Activated naive CD8-positive, alpha-beta T cell treated with anti-CD3 and anti-CD28 coated beads, Interleukin-2, amount 10 ng/mL, durations not matched to agents 7 days and 5 days (primary cell): ENCODE measurements at regions not wholly inside any gene's neighbourhood (a gene's known extent, or its start where the extent isn't known, plus 50 kb on each side); places are given as distances from the start of the nearest gene placed in this dataset.
"Not testable (repeated sequence)": the region's sequence is repeated elsewhere in the genome, so short reads cannot be mapped to it uniquely, and the experiment has no call there.

Source experiments
- ATAC-seq: fragments of 150-1000 bp; cut with Tn5 transposase; one replicate; pipeline ENCODE4 v1.10.0; 2021; ENCODE audit warnings: low read depth, moderate library complexity
- POLR2A ChIA-PET: fragments of 350-600 bp; sonication (Branson Sonifier 250); formaldehyde crosslinking; loops from one replicate; lab custom pipeline; 2021; ENCODE audit warnings: antibody characterized with exemption; lab: Charles Lee
- DNase-seq: peaks from one replicate; pipeline ENCODE4 v3.0.0; 2021
- H3K27ac Mint-ChIP-seq: one replicate; pipeline ENCODE4 v1.8.0; 2022; ENCODE audit warnings: mild to moderate bottlenecking, mixed read lengths
- H3K27me3 Mint-ChIP-seq: one replicate; pipeline ENCODE4 v1.8.0; 2022; ENCODE audit warnings: mild to moderate bottlenecking, moderate library complexity, mixed read lengths
- H3K36me3 Mint-ChIP-seq: one replicate; pipeline ENCODE4 v1.8.0; 2021; ENCODE audit warnings: mild to moderate bottlenecking, mixed read lengths
- H3K4me1 Mint-ChIP-seq: one replicate; pipeline ENCODE4 v1.8.0; 2021; ENCODE audit warnings: mixed read lengths
- H3K4me3 Mint-ChIP-seq: one replicate; pipeline ENCODE4 v1.8.0; 2022; ENCODE audit warnings: mild to moderate bottlenecking, moderate library complexity, mixed read lengths
- H3K9me3 Mint-ChIP-seq: one replicate; pipeline ENCODE4 v1.8.0; 2021; ENCODE audit warnings: mixed read lengths

DNA sequence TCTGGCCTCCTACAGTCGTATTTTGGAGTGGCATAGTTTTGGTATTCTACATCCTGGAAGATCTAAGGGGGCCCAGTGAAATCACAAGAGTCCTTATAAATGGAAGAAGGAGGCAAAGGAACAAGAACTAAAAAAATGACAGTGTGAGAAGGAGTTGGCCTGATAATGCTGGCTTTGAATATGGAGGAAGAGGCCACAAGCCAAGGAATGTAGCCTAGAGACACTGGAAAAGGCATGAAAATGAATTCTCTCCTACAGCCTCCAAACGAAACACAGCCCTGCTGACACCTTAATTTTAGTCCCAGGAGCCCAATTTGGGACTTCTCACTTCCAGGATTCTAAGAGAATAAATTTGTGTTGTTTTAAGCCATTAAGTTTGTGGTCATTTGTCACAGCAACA is 54.6 kb upstream of the LIPC start:
- no peak for DNase-seq
- Mint-ChIP-seq H3K27ac (no peak overlapping the region), H3K4me1 (peaks cover 2% of the 10 kb centered on the region), H3K36me3 (peaks cover 6% of the 10 kb centered on the region), H3K27me3 (no peaks in the 10 kb centered on the region), H3K9me3 (peaks cover 13% of the 10 kb centered on the region), H3K4me3 (no peak overlapping the region)
- POLR2A ChIA-PET: no interaction called here
- no peak for ATAC-seq

GRCh38 chr15:58378241-58379085 is 53.3 kb upstream of the LIPC start:
- Mint-ChIP-seq H3K4me1 (peaks cover 2% of the 10 kb centered on the region), H3K36me3 (peaks cover 6% of the 10 kb centered on the region), H3K9me3 (peaks cover 13% of the 10 kb centered on the region), H3K27me3 (no peaks in the 10 kb centered on the region), H3K4me3 (no peak overlapping the region), H3K27ac (no peak overlapping the region)
- POLR2A ChIA-PET: no interaction called here
- DNase-seq (no peak), ATAC-seq (no peak)

DNA sequence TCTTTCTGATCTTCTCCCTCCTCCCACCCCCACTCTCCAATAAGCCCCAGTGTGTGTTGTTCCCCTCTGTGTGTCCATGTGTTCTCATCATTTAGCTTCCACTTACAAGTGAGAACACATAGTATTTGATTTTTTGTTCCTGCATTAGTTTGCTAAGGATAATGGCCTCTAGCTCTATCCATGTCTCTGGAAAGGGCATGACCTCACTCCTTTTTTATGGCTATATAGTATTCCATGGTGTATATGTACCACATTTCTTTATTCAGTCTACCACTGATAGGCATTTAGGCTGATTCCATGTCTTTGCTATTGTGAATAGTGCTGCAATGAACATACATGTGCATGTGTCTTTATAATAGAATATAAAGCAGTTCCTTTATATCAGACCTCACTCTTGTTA is 52.3 kb upstream of the LIPC start:
- POLR2A ChIA-PET, H3K9me3 Mint-ChIP-seq, H3K4me1 Mint-ChIP-seq, H3K27ac Mint-ChIP-seq, ATAC-seq, DNase-seq, H3K36me3 Mint-ChIP-seq, H3K4me3 Mint-ChIP-seq, H3K27me3 Mint-ChIP-seq: not testable (repeated sequence)

- Mint-ChIP-seq H3K27me3 (no peaks in the 10 kb centered on the region), H3K36me3 (peaks cover 10% of the 10 kb centered on the region), H3K9me3 (peaks cover 6% of the 10 kb centered on the region), H3K4me1 (peaks cover 7% of the 10 kb centered on the region), H3K27ac (no peak overlapping the region), H3K4me3 (no peak overlapping the region)
- ATAC-seq (no peak), DNase-seq (no peak)
- POLR2A ChIA-PET: no interaction called here
Observed at GRCh38 chr15:58380280-58380945, 51.4 kb upstream of the LIPC start.

GRCh38 chr15:58381697-58382096 is 50.1 kb upstream of the LIPC start:
- POLR2A ChIA-PET: no interaction called here
- Mint-ChIP-seq H3K4me1 (peaks cover 5% of the 10 kb centered on the region), H3K4me3 (no peak overlapping the region), H3K36me3 (peaks cover 4% of the 10 kb centered on the region), H3K27me3 (no peaks in the 10 kb centered on the region), H3K27ac (no peak overlapping the region), H3K9me3 (peaks cover 3% of the 10 kb centered on the region)
- DNase-seq (no peak), ATAC-seq (no peak)
